ENCODE measurements at regions not wholly inside any gene's neighbourhood (a gene's known extent, or its start where the extent isn't known, plus 50 kb on each side); places are given as distances from the start of the nearest gene placed in this dataset.

- H3K27ac ChIP-seq, result no peak overlapping the region
- no peaks in the 10 kb centered on the region for H4K20me1 ChIP-seq (ENCODE audit: insufficient read depth, poor library complexity, severe bottlenecking)
- H3K9me3 ChIP-seq (ENCODE audit: low read depth), result no peaks in the 10 kb centered on the region
- no peak for DNase-seq (ENCODE audit: low spot score)
- no peaks in the 10 kb centered on the region for H3K9me2 ChIP-seq (replicated peaks; ENCODE audit: insufficient read depth)
- no peak overlapping the region for H3K4me2 ChIP-seq
- no peak overlapping the region for H2AFZ ChIP-seq
- H3K4me1 ChIP-seq (ENCODE audit: insufficient read depth), result no peaks in the 10 kb centered on the region
- H3K79me2 ChIP-seq, result no peaks in the 10 kb centered on the region
- TF ChIP-seq EZH2 (IDR thresholded peaks at IDR 0.05; ENCODE audit: borderline replicate concordance) (no peak), EZH2phosphoT487 (IDR thresholded peaks at IDR 0.05; ENCODE audit: low read depth, severe bottlenecking, unreplicated experiment) (no peak)
- TF ChIP-seq, protein P1, sequence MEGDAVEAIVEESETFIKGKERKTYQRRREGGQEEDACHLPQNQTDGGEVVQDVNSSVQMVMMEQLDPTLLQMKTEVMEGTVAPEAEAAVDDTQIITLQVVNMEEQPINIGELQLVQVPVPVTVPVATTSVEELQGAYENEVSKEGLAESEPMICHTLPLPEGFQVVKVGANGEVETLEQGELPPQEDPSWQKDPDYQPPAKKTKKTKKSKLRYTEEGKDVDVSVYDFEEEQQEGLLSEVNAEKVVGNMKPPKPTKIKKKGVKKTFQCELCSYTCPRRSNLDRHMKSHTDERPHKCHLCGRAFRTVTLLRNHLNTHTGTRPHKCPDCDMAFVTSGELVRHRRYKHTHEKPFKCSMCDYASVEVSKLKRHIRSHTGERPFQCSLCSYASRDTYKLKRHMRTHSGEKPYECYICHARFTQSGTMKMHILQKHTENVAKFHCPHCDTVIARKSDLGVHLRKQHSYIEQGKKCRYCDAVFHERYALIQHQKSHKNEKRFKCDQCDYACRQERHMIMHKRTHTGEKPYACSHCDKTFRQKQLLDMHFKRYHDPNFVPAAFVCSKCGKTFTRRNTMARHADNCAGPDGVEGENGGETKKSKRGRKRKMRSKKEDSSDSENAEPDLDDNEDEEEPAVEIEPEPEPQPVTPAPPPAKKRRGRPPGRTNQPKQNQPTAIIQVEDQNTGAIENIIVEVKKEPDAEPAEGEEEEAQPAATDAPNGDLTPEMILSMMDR (IDR thresholded peaks at IDR 0.05; ENCODE audit: poor library complexity), result no peak
- no peak overlapping the region for H3K4me3 ChIP-seq
- no peaks in the 10 kb centered on the region for H3K36me3 ChIP-seq (replicated peaks; ENCODE audit: insufficient read depth, low read depth)
- WGBS (ENCODE audit: low lambda C conversion rate, missing lambda C conversion rate), result 66% methylated on average over 6 of the region's 6 CpGs
- H3K27me3 ChIP-seq, result no peaks in the 10 kb centered on the region
Observed at GRCh38 chr1:239778208-239778813, 313.4 kb upstream of the FMN2 start.

GRCh38 chr1:239779962-239780361 is 311.7 kb upstream of the FMN2 start:
- H3K79me2 ChIP-seq, result no peaks in the 10 kb centered on the region
- H3K27me3 ChIP-seq, result no peaks in the 10 kb centered on the region
- no peaks in the 10 kb centered on the region for H3K9me3 ChIP-seq (ENCODE audit: low read depth)
- H3K4me1 ChIP-seq (ENCODE audit: insufficient read depth), result no peaks in the 10 kb centered on the region
- H4K20me1 ChIP-seq (ENCODE audit: insufficient read depth, poor library complexity, severe bottlenecking), result no peaks in the 10 kb centered on the region
- H3K36me3 ChIP-seq (replicated peaks; ENCODE audit: insufficient read depth, low read depth), result no peaks in the 10 kb centered on the region
- no peak for DNase-seq (ENCODE audit: low spot score)
- H3K27ac ChIP-seq, result no peak overlapping the region
- no peak overlapping the region for H3K4me3 ChIP-seq
- WGBS (ENCODE audit: low lambda C conversion rate, missing lambda C conversion rate), result 98% methylated on average over 2 of the region's 2 CpGs
- no peak overlapping the region for H2AFZ ChIP-seq
- no peaks in the 10 kb centered on the region for H3K9me2 ChIP-seq (replicated peaks; ENCODE audit: insufficient read depth)
- TF ChIP-seq EZH2 (IDR thresholded peaks at IDR 0.05; ENCODE audit: borderline replicate concordance), result no peak
- no peak for TF ChIP-seq EZH2phosphoT487 (IDR thresholded peaks at IDR 0.05; ENCODE audit: low read depth, severe bottlenecking, unreplicated experiment)
- TF ChIP-seq, protein P1 (IDR thresholded peaks at IDR 0.05; ENCODE audit: poor library complexity), result no peak
- H3K4me2 ChIP-seq, result no peak overlapping the region

- no peaks in the 10 kb centered on the region for H3K9me3 ChIP-seq (ENCODE audit: low read depth)
- H3K27me3 ChIP-seq, result no peaks in the 10 kb centered on the region
- H3K79me2 ChIP-seq, result no peaks in the 10 kb centered on the region
- H4K20me1 ChIP-seq (ENCODE audit: insufficient read depth, poor library complexity, severe bottlenecking), result no peaks in the 10 kb centered on the region
- H3K9me2 ChIP-seq (replicated peaks; ENCODE audit: insufficient read depth), result no peaks in the 10 kb centered on the region
- H3K4me3 ChIP-seq, result no peak overlapping the region
- no peak overlapping the region for H2AFZ ChIP-seq
- TF ChIP-seq EZH2phosphoT487 (IDR thresholded peaks at IDR 0.05; ENCODE audit: low read depth, severe bottlenecking, unreplicated experiment) (no peak), EZH2 (IDR thresholded peaks at IDR 0.05; ENCODE audit: borderline replicate concordance) (no peak)
- TF ChIP-seq, protein P1 (IDR thresholded peaks at IDR 0.05; ENCODE audit: poor library complexity), result no peak
- 82% methylated on average over 3 of the region's 3 CpGs for WGBS (ENCODE audit: low lambda C conversion rate, missing lambda C conversion rate)
- no peaks in the 10 kb centered on the region for H3K4me1 ChIP-seq (ENCODE audit: insufficient read depth)
- no peaks in the 10 kb centered on the region for H3K36me3 ChIP-seq (replicated peaks; ENCODE audit: insufficient read depth, low read depth)
- H3K4me2 ChIP-seq, result no peak overlapping the region
- DNase-seq (ENCODE audit: low spot score), result no peak
- H3K27ac ChIP-seq, result no peak overlapping the region
Observed at GRCh38 chr1:239784896-239785295, 306.8 kb upstream of the FMN2 start.

All from hepatocyte (in vitro differentiated cells).